ENCODE measurements at regions not wholly inside any gene's neighbourhood (a gene's known extent, or its start where the extent isn't known, plus 50 kb on each side); places are given as distances from the start of the nearest gene placed in this dataset.

DNA sequence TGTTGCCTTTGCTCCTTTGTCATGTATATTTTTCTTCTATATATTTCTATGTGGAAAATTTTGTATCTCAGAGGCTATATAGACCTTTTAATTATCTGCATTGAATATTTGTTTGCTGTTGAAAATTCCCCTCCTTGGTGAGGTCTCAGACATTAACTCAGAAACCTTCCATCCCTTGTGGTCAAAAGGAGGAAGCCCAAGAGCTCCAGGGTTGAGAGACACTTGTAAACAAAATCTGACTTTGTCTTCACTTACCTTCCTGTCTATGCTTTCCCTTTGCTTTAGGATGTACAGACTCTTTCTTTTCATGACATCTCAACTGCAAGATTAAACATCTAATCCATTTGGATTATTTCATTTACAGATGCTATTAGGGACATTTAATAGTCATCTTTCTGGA is 157.5 kb downstream of the PCDH20 start:
- H2BK120ac ChIP-seq (replicated peaks; ENCODE audit: low read depth, low read length), result no peak overlapping the region
- H3K79me2 ChIP-seq (ENCODE audit: control insufficient read depth in 1 of 2, insufficient read depth in 2 of 2, low read length in 2 of 2), result no peaks in the 10 kb centered on the region
- no peak overlapping the region for H2BK5ac ChIP-seq (ENCODE audit: low read depth, low read length)
- H2AK5ac ChIP-seq (ENCODE audit: low read depth, low read length), result no peak overlapping the region
- no peak overlapping the region for H3K23ac ChIP-seq (ENCODE audit: insufficient read length)
- CTCF ChIA-PET (ENCODE audit: partially characterized antibody), result interaction anchor here (1.1 to 1.7 kb wide), 3 partner anchors 21 to 504 kb away, joined by 3 to 4 read pairs (median 3); no protein-coding TSS in a partner anchor
- H3K56ac ChIP-seq (replicated peaks; ENCODE audit: insufficient read length, low read depth, low read length), result no peak overlapping the region
- no peak overlapping the region for H3K9ac ChIP-seq (replicated peaks in 1 of 4; ENCODE audit: extremely low read depth in 1 of 4, low read depth in 3 of 4, low read length in 3 of 4)
- no peak overlapping the region for H4K91ac ChIP-seq (replicated peaks; ENCODE audit: insufficient read length, low read length)
- no peak overlapping the region for H3K18ac ChIP-seq (ENCODE audit: extremely low read depth, low read length)
- no peak overlapping the region for H4K5ac ChIP-seq (ENCODE audit: insufficient read length, low read depth, low read length)
- H3K27ac ChIP-seq (ENCODE audit: low read depth, low read length), result no peak overlapping the region
- no peaks in the 10 kb centered on the region for H3K27me3 ChIP-seq (replicated peaks in 1 of 4; ENCODE audit: control insufficient read depth in 3 of 4, extremely low read depth in 1 of 4, insufficient read depth in 3 of 4, low read length in 3 of 4)
- H3K36me3 ChIP-seq (ENCODE audit: control insufficient read depth in 2 of 4, insufficient read depth in 4 of 4, low read length in 3 of 4), result no peaks in the 10 kb centered on the region
- H3K4me2 ChIP-seq (ENCODE audit: insufficient read depth in 1 of 2, low read depth in 2 of 2, low read length in 2 of 2), result no peak overlapping the region
- no peaks in the 10 kb centered on the region for H3K9me3 ChIP-seq (ENCODE audit: insufficient read depth in 2 of 2, low read depth in 1 of 2, low read length in 1 of 2)
- no peaks in the 10 kb centered on the region for H4K20me1 ChIP-seq (replicated peaks in 1 of 2; ENCODE audit: control insufficient read depth in 1 of 2, insufficient read depth in 2 of 2, low read length in 2 of 2)
- H2BK12ac ChIP-seq (ENCODE audit: low read depth, low read length), result no peak overlapping the region
- H4K8ac ChIP-seq (ENCODE audit: extremely low read depth, insufficient read depth, low read length), result no peak overlapping the region
- H3K23me2 ChIP-seq (ENCODE audit: low read depth, low read length), result no peaks in the 10 kb centered on the region
- POLR2A ChIA-PET (ENCODE audit: partially characterized antibody), result no interaction called here
- H3K4me3 ChIP-seq (ENCODE audit: extremely low read depth in 1 of 4, insufficient read depth in 2 of 4, low read depth in 3 of 4, low read length in 4 of 4), result no peak overlapping the region
- no peaks in the 10 kb centered on the region for H3K79me1 ChIP-seq (ENCODE audit: low read depth, low read length)
- no peak overlapping the region for H2BK20ac ChIP-seq (ENCODE audit: low read length)
- H2BK15ac ChIP-seq (ENCODE audit: low read length), result no peak overlapping the region
- peaks cover 0 to 4% (median 0%) of the 10 kb centered on the region in 4 experiments; a peak in 1 of 7 replicates for H3K4me1 ChIP-seq (replicated peaks in 1 of 4; ENCODE audit: control insufficient read depth in 3 of 4, insufficient read depth in 4 of 4, low read length in 3 of 4)
- FAIRE-seq (no peak), DNase-seq (ENCODE audit: low read depth in 1 of 2, low spot score in 2 of 2) (no peak)
- no peak overlapping the region for H2AFZ ChIP-seq (ENCODE audit: low read length)
- no peak overlapping the region for H3K14ac ChIP-seq (ENCODE audit: insufficient read length)
- TF ChIP-seq JUN (IDR thresholded peaks at IDR 0.05; ENCODE audit: low read depth, low read length) (no peak), TAF1 (IDR thresholded peaks at IDR 0.05; ENCODE audit: low read depth, low read length) (no peak), PHF8 (conservative IDR thresholded peaks at IDR 0.05; ENCODE audit: low read depth, low read length) (no peak), CBX5 (IDR thresholded peaks at IDR 0.05; ENCODE audit: low read depth, low read length) (no peak), SP1 (IDR thresholded peaks at IDR 0.05; ENCODE audit: low read depth, low read length) (no peak), SIN3A (conservative IDR thresholded peaks at IDR 0.05 in 1 of 2, IDR thresholded peaks at IDR 0.05 in 1 of 2; ENCODE audit: low read depth in 1 of 2, low read length in 2 of 2) (no peak), EP300 (IDR thresholded peaks at IDR 0.05; ENCODE audit: borderline replicate concordance in 1 of 2, low read depth in 2 of 2, low read length in 2 of 2) (no peak), CEBPB (IDR thresholded peaks at IDR 0.05; ENCODE audit: low read depth, low read length) (no peak), CHD2 (IDR thresholded peaks at IDR 0.05; ENCODE audit: low read length) (no peak)
- TF ChIP-seq, protein P1, sequence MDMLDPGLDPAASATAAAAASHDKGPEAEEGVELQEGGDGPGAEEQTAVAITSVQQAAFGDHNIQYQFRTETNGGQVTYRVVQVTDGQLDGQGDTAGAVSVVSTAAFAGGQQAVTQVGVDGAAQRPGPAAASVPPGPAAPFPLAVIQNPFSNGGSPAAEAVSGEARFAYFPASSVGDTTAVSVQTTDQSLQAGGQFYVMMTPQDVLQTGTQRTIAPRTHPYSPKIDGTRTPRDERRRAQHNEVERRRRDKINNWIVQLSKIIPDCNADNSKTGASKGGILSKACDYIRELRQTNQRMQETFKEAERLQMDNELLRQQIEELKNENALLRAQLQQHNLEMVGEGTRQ (IDR thresholded peaks at IDR 0.05; ENCODE audit: low read length), result no peak
- H3K4ac ChIP-seq (replicated peaks; ENCODE audit: insufficient read length, low read depth, low read length), result no peak overlapping the region
